Superior temporal gyrus (tissue), 1 donor: ENCODE measurements at regions not wholly inside any gene's neighbourhood (a gene's known extent, or its start where the extent isn't known, plus 50 kb on each side); places are given as distances from the start of the nearest gene placed in this dataset.
"Not testable (repeated sequence)": the region's sequence is repeated elsewhere in the genome, so short reads cannot be mapped to it uniquely, and the experiment has no call there.

Experiments used
- DNase-seq: peaks from one replicate; pipeline ENCODE4 v3.0.0-alpha.2; 2016; ENCODE audit errors: extremely low spot score

DNA sequence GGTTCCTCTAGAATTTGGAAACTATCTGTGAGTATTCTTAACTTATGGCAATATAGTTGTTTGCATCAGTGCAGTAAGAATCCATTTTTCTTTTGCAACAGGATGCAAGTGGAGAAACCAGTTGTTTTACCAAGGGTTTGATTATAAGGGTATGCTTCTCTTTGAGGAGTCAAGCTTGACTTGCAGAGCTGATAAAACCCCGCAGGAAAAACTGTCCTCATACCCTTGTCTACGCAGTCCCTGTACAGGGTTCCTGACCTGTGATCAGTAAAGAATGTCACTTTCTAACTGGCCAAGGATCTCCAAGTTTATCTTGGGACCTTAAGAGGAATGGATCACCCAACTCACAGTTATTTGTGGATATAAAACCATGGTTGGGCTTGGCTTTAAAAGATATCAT is 161.1 kb upstream of the OLIG3 start:
- no peak for DNase-seq

GRCh38 chr6:137656735-137657134 is 162.5 kb upstream of the OLIG3 start:
- DNase-seq, result no peak

GRCh38 chr6:137657351-137657911 is 163.2 kb upstream of the OLIG3 start:
- DNase-seq, result no peak

DNA sequence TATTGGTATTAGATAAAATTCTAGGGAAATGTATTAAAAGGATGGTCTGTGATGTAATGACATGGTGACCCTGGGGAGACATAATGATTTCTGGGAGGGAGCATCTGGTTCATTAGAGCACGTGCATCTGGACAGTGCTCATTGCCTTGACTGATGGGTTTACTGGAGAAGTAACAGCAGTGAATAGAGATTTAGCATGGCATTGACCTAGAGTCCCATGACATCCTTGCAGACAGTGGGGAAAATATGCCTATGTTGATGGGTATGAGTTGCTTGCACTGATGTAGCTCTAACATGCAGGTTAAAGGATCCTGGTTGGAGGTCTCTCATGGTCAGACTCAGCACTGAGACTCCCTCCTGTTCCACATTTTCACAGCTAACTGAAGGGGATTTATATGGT is 164.1 kb upstream of the OLIG3 start:
- DNase-seq, result no peak

DNA sequence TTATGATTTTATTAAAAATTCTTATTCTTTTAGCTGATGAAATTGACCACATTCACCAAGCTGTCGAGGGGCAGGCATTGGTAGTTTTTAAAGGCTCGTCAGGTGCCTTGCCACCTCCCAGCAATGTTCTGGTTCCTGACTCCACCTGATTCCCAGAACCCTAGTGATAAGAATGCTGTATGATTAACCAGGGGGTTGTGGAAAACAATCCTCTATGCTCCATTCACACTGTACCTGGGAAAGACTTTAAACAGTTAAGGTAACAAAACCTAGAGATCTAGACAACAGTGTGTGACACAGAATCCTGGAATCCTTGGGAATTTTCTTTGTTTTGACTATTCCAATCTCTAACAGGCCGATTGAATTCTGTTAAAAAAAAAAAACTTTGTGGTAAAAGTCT is 165.7 kb upstream of the OLIG3 start:
- DNase-seq, result no peak

DNA sequence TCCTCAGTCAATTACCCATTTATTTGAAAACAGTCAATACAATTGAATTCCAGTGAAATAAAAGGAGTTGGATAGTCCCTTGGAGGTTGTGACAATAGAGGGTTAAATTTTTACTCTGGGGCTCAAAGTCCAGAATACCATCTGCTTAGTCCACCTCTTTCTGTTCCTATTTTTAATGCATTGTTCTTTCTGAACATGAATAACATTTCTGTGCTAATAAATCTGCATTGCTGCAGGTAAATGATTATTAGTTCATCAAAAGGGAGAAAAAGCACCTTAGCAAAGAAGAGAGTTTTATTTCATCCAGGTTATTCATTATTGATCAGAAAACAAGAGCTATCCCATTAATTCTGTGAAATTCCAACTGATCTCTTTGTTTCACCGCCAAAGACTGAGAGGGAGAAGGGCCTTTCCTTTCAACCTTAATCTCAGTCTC is 166.1 kb upstream of the OLIG3 start:
- DNase-seq, result no peak

GRCh38 chr6:137661601-137662000 is 167.4 kb upstream of the OLIG3 start:
- no peak for DNase-seq

GRCh38 chr6:137664183-137664582 is 170.0 kb upstream of the OLIG3 start:
- no peak for DNase-seq

DNA sequence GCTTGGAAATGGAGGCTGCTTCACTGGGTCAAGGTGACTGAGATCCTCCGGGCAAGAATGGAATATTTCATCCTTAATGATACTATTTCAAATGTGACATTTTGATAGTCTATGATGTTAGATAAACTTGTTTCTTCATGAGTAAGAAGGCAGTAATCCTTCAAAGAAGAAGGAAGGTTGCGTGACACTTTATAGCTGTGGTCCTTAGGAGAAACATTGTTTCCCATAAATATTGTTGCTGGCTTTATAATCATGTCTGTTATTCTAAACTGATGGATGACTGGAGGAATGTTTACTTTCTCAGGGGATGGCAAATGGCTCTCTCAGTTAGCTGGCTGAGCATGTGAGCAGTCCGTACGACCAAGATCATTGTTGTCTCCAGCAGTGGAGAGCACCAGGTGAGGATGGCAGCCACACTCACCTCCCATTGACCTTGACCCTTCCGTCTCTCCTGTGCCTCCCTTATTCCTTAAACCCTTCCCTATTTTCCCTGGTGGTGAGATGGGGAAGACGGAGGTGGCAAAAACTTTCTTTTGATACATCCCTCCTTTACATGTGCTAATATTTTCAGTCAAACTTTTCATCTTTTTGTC is 171.2 kb upstream of the OLIG3 start:
- no peak for DNase-seq

DNA sequence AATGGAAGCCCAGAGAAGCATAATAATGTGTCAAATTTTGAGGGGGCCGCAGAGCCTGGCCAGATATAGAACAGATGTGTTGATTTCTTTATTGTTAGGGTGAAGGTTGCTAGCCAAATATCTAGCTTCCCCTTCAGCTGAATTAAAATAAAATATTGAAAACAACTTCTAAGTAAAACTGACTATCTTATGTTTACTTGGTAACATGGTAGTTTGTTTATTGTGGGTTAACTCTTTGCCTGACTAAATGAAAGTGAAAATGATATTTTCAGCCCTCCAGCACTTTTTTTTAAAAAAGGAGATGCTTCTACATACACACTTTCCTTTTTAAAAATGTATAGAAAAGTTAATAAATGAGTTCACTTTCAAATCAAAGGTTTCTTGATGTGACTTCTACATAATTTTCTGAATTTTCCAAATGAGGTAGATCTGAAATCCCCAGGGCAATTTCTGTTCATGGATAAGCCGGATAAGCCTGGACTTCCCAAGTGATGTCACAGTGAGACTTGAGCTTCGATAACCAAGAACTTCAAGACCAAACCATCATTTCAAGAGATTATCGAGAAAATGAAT is 172.1 kb upstream of the OLIG3 start:
- DNase-seq, result no peak

DNA sequence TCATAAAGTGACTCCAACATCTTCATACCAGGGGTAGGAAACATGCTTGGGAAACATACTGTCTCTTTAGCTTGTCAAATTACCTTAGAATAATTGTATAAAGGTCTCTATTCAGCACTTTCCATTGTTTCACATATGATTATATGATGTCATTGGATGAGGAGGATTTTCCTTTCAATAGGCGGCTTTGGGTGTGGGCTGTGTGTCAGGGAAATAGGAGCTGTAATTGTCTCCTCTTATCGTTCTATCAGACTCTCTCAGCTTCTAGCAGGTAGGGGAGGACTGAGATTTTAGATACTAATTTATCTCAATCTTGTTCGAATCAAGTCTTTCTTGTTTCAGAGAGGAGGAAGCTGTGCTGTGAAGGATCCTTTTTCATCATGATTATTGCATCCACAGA is 179.4 kb upstream of the OLIG3 start:
- DNase-seq, result no peak

DNA sequence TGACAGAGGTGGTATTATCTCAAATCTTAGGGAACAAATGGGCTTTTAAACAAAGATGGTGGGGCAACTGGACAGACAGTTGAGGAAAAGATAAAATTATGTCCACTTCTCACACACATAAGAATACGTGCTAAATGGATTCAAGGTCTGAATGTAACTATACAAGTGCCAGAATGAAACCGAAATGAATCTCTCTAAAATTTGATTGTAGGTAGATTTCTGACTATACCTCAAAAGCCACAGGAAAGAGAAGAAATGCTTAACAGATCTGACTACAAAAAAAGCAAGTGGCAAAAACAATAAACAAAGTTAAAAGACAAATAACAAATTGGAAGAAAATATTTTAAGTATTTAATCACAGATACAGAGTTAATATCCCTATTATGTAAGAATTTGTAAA is 182.7 kb upstream of the OLIG3 start:
- no peak for DNase-seq

DNA sequence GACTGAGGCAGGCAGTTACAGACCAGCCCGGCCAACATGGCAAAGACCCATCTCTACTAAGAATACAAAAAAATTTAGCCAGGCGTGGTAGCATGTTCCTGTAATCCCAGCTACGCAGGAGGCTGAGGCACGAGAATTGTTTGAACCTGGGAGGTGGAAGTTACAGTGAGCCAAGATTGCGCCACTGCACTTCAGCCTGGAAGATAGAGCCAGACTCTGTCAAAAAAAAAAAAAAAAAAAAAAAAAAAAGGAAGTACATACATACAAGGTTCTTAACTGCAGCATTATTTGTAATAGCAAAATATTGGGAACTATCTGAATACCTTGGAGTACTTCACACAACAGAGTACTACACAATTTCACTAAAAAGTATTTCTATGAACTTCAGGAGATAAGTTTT is 183.5 kb upstream of the OLIG3 start:
- DNase-seq, result no peak

- no peak for DNase-seq
These were observed 184.3 kb upstream of the OLIG3 start for GRCh38 chr6:137678451-137678850.

DNA sequence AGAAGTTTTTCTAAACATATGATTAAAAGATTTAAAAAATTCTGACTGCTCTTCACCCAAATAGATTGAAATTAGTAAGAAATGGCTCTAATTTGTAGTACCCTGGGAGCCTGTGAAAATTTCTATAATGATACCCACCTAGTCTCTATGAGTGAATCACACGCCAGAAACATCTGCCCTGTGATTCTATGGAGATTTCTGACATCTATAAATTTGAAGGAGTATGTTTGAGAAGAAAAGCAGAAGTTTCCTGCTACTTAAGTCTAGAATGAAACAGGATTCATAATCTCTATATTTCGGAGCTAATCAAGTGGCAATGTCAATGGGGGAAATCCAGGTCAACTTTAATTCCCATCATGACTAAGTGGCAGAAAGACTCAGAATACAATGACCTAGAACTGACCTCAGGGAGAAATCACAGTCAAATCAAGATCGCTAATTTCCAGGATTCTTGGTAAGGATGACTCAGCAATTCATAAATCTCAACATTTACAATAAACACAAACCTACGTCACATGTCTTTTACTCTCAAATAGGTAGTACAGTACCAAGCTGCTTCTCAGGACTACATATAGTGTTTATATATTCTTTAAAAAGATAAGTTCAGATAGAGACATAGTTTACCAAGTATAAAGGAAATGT is 186.2 kb upstream of the TNFAIP3 start:
- DNase-seq, result no peak

DNA sequence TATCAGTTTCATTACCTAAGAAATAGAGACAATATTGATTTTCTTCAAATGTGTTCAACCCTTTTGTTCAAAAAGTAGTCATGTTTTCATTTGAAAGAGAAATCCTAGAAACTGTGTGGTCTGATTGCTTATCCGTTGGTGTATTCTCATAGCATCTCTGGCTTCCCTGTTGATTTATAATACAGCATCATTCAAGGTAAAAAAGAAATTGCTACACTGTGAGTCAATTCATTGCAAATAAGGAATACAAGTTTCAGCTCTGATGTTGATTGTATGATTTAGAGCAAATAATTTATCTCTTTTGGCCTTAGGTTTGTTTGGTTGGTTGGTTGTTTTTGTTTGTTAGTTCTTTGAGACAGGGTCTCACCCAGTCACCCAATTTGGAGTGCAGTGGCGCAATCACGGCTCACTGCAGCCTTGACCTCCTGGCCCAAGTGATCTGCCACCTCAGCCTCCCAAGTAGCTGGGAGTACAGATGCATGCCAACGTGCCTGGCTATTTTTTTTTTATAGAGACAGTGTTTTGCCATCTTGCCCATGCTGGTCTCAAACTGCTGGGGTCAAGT is 185.5 kb upstream of the TNFAIP3 start:
- DNase-seq, result no peak

- DNase-seq, result not testable (repeated sequence)
These were observed 184.4 kb upstream of the TNFAIP3 start for GRCh38 chr6:137682658-137683057.

DNA sequence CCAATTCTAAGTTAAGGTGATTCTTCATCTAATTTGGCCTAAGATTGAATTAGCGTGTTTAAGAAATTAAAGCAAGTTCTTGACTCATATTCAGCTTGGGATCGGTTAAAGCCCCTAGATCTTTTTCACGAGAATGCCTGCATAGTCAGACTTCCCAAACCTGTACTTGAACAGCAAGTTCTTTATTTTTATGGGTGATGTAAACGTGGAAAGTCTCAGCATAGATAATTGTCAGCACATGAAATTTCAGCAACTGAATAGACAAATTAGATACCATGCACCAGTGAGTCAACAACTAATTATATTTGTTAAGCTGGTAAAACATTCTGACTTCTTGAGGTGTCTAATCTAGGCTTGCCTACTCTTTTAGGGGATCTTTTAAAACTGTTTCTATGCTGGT is 183.1 kb upstream of the TNFAIP3 start:
- DNase-seq, result no peak

- DNase-seq, result no peak
These were observed 181.2 kb upstream of the TNFAIP3 start for GRCh38 chr6:137685798-137686375.

DNA sequence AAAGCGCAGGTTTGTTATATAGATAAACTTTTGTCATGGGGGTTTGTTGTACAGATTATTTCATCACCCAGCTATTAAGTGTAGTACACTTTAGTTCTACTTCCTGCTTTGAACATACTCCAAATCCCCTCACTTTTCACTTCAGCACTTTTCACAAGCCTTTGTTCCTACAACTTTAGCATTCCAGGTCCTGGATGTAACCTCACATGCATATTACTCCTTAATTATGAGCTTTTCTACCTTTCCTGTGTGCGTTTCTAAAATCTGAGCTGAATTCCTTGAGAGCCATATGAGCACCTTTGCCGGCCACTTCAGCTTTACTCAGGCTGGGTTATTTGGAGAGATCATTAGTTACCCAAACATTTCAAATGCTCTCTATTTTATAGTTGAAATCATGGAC is 179.2 kb upstream of the TNFAIP3 start:
- no peak for DNase-seq

DNA sequence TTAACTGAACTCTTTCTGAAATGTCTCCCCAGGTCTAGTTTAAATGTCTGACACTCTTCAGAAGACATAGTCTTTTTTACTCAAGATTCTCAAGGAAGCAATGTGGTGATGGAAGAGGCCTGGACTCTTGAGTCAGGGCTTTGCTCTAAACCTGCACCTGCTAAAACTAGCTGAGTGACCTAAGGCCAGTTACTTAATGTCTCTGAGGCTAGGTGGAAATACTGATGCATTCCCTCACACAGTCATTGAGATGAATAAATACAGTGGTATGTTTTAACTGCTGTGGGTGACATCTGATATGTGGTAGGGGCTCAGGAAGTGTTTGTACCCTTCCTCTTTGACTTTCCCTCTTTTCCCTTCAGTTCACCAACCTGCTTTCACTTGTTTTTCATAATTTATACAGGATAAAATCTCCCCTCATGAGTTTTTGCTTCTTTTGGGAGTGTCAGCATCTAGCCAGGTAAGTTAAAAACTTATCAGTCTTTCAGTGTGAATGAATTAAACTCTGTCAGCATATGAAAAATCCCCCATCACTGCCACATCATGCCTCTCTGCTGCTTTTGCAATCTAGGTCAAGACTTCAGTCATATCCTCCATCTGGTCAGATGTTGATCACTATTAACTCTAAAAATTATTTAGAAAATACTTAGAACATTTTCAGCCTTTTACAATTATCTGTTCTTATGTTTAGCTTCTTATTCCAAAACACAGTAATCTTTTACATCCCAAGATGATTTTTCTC is 178.7 kb upstream of the TNFAIP3 start:
- DNase-seq, result no peak

GRCh38 chr6:137689377-137689776 is 177.7 kb upstream of the TNFAIP3 start:
- no peak for DNase-seq
